OCI-LY1 (cell line): ENCODE measurements at regions not wholly inside any gene's neighbourhood (a gene's known extent, or its start where the extent isn't known, plus 50 kb on each side); places are given as distances from the start of the nearest gene placed in this dataset.

Source experiments
- EZH2 ChIP-seq: fragments of 200-600 bp; sonication (generic), shearing (Covaris generic); IDR thresholded peaks from 2 replicates; pipeline ENCODE4 v1.8.0; 2017; ENCODE audit warnings: borderline replicate concordance, mixed run types, mild to moderate bottlenecking, antibody characterized with exemption, low read length, moderate library complexity, mixed read lengths
- TF ChIP-seq, protein P1 (sequence below): fragments of 200-600 bp; sonication (generic), shearing (Covaris generic); IDR thresholded peaks from 2 replicates; pipeline ENCODE4 v1.5.1; 2017; ENCODE audit warnings: mild to moderate bottlenecking, antibody characterized with exemption, low read length, moderate library complexity, mixed read lengths

DNA sequence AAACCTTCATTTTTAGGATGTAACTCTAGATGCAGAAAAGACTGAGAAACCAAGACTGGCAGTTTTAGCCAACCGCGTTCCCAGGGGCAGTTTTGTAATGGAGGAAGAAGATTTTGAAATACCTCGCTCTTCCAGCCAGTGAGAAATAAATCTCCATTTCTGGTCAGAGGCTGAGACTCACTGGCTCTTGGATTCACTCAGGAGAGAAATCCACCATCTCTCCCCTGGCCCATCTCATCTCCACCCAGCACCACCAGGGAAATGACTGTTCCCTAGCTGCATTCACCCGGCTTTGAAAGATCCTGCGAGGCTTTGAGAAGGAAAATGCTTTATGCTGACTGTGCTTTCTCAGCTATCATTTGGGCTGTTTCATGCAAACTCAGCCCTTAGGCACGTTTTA is 185.2 kb downstream of the SOX9 start:
- TF ChIP-seq, protein P1, sequence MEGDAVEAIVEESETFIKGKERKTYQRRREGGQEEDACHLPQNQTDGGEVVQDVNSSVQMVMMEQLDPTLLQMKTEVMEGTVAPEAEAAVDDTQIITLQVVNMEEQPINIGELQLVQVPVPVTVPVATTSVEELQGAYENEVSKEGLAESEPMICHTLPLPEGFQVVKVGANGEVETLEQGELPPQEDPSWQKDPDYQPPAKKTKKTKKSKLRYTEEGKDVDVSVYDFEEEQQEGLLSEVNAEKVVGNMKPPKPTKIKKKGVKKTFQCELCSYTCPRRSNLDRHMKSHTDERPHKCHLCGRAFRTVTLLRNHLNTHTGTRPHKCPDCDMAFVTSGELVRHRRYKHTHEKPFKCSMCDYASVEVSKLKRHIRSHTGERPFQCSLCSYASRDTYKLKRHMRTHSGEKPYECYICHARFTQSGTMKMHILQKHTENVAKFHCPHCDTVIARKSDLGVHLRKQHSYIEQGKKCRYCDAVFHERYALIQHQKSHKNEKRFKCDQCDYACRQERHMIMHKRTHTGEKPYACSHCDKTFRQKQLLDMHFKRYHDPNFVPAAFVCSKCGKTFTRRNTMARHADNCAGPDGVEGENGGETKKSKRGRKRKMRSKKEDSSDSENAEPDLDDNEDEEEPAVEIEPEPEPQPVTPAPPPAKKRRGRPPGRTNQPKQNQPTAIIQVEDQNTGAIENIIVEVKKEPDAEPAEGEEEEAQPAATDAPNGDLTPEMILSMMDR = no peak
- no peak for TF ChIP-seq EZH2
